Astrocyte (in vitro differentiated cells and primary cell): ENCODE measurements at regions not wholly inside any gene's neighbourhood (a gene's known extent, or its start where the extent isn't known, plus 50 kb on each side); places are given as distances from the start of the nearest gene placed in this dataset.

ENCODE experiments used
- DNase-seq: peaks from one replicate; pipeline ENCODE4 v3.0.0-alpha.2; 2010; ENCODE audit warnings: low read depth
- FAIRE-seq: peaks from 2 replicates; lab custom pipeline; 2011; peaks lifted over from hg19 to GRCh38; lab: Jason Lieb, UNC
- H2AFZ ChIP-seq: 2 replicates; pipeline ENCODE4 v1.6.0; 2012; ENCODE audit warnings: low read depth, low read length, inconsistent platforms
- H3K27ac ChIP-seq: 2 replicates; pipeline ENCODE4 v1.5.1; 2011; ENCODE audit warnings: low read depth, low read length, inconsistent platforms
- H3K27me3 ChIP-seq: 2 replicates; pipeline ENCODE4 v1.6.0; 2011; ENCODE audit warnings: low read length, inconsistent platforms; ENCODE audit not compliant: insufficient read depth
- H3K36me3 ChIP-seq: 2 replicates; pipeline ENCODE4 v1.5.1; 2011; ENCODE audit warnings: low read length, inconsistent platforms; ENCODE audit not compliant: insufficient read depth
- H3K4me1 ChIP-seq: 2 replicates; pipeline ENCODE4 v1.5.1; 2011; ENCODE audit warnings: low read length, inconsistent platforms; ENCODE audit not compliant: insufficient read depth
- H3K4me2 ChIP-seq: 2 replicates; pipeline ENCODE4 v1.6.0; 2012; ENCODE audit warnings: low read length, inconsistent platforms
- H3K4me3 ChIP-seq: 2 replicates; pipeline ENCODE4 v1.5.1; 2011; ENCODE audit warnings: low read depth, mild to moderate bottlenecking, low read length, inconsistent platforms; ENCODE audit not compliant: insufficient read depth
- H3K79me2 ChIP-seq: 2 replicates; pipeline ENCODE4 v1.6.0; 2012; ENCODE audit warnings: mild to moderate bottlenecking, low read length, inconsistent platforms; ENCODE audit not compliant: insufficient read depth
- H3K9ac ChIP-seq: 2 replicates; pipeline ENCODE4 v1.6.0; 2012; ENCODE audit warnings: mild to moderate bottlenecking, low read length, inconsistent platforms
- H3K9me3 ChIP-seq: 2 replicates; pipeline ENCODE4 v1.5.1; 2012; ENCODE audit warnings: low read depth, mild to moderate bottlenecking, low read length, inconsistent platforms; ENCODE audit not compliant: insufficient read depth
- H4K20me1 ChIP-seq: 2 replicates; pipeline ENCODE4 v1.6.0; 2012; ENCODE audit warnings: low read length, inconsistent platforms; ENCODE audit not compliant: insufficient read depth
- H3K27ac Mint-ChIP-seq: one replicate; pipeline ENCODE4 v1.8.0; 2021; ENCODE audit warnings: mild to moderate bottlenecking, mixed read lengths; ENCODE audit not compliant: unreplicated experiment
- H3K27me3 Mint-ChIP-seq: one replicate; pipeline ENCODE4 v1.8.0; 2021; ENCODE audit warnings: low read depth, mixed read lengths; ENCODE audit not compliant: unreplicated experiment
- H3K36me3 Mint-ChIP-seq: one replicate; pipeline ENCODE4 v1.8.0; 2021; ENCODE audit warnings: low read depth, mixed read lengths; ENCODE audit not compliant: unreplicated experiment
- H3K4me1 Mint-ChIP-seq: one replicate; pipeline ENCODE4 v1.8.0; 2021; ENCODE audit warnings: low read depth, mixed read lengths; ENCODE audit not compliant: unreplicated experiment
- H3K4me3 Mint-ChIP-seq: one replicate; pipeline ENCODE4 v1.8.0; 2021; ENCODE audit warnings: mild to moderate bottlenecking, moderate library complexity, mixed read lengths; ENCODE audit not compliant: unreplicated experiment
- H3K9me3 Mint-ChIP-seq: one replicate; pipeline ENCODE4 v1.8.0; 2021; ENCODE audit warnings: mild to moderate bottlenecking, mixed read lengths; ENCODE audit not compliant: unreplicated experiment
- CTCF ChIP-seq: IDR thresholded peaks from 2 replicates; pipeline ENCODE4 v1.5.1; 2011; ENCODE audit warnings: low read depth, mild to moderate bottlenecking, inconsistent platforms, low read length, moderate library complexity; ENCODE audit not compliant: insufficient read depth
- EZH2 ChIP-seq: IDR thresholded peaks from 2 replicates; pipeline ENCODE4 v1.6.1; 2012; ENCODE audit warnings: mild to moderate bottlenecking, low read length, inconsistent platforms; ENCODE audit not compliant: insufficient read depth

- H3K36me3 ChIP-seq, result no peaks in the 10 kb centered on the region
- H3K4me1 Mint-ChIP-seq, result peaks cover 23% of the 10 kb centered on the region
- no peak for DNase-seq
- H3K4me3 ChIP-seq, result no peak overlapping the region
- H3K9ac ChIP-seq, result no peak overlapping the region
- H3K9me3 ChIP-seq, result no peaks in the 10 kb centered on the region
- TF ChIP-seq CTCF (no peak), EZH2 (no peak)
- H3K79me2 ChIP-seq, result no peaks in the 10 kb centered on the region
- no peak overlapping the region for H2AFZ ChIP-seq
- H3K36me3 Mint-ChIP-seq, result no peaks in the 10 kb centered on the region
- no peak overlapping the region for H3K27ac ChIP-seq
- H3K4me3 Mint-ChIP-seq, result no peak overlapping the region
- no peaks in the 10 kb centered on the region for H3K27me3 Mint-ChIP-seq
- H3K4me1 ChIP-seq, result no peaks in the 10 kb centered on the region
- no peak overlapping the region for H3K4me2 ChIP-seq
- H3K9me3 Mint-ChIP-seq, result no peaks in the 10 kb centered on the region
- H3K27ac Mint-ChIP-seq, result peak overlapping the region; percentile 62
- H3K27me3 ChIP-seq, result no peaks in the 10 kb centered on the region
- FAIRE-seq, result no peak
- H4K20me1 ChIP-seq, result no peaks in the 10 kb centered on the region
Observed at GRCh38 chr5:158590746-158591300, 508.9 kb downstream of the EBF1 start.

- Histone ChIP-seq H4K20me1 (no peaks in the 10 kb centered on the region), H3K27ac (no peak overlapping the region), H3K4me1 (no peaks in the 10 kb centered on the region), H3K9ac (no peak overlapping the region), H3K4me3 (no peak overlapping the region), H3K79me2 (no peaks in the 10 kb centered on the region), H3K4me2 (no peak overlapping the region), H3K27me3 (no peaks in the 10 kb centered on the region), H3K9me3 (no peaks in the 10 kb centered on the region), H2AFZ (no peak overlapping the region), H3K36me3 (no peaks in the 10 kb centered on the region)
- no peaks in the 10 kb centered on the region for H3K27me3 Mint-ChIP-seq
- peaks cover 23% of the 10 kb centered on the region for H3K4me1 Mint-ChIP-seq
- TF ChIP-seq CTCF (no peak), EZH2 (no peak)
- H3K27ac Mint-ChIP-seq, result no peak overlapping the region
- H3K9me3 Mint-ChIP-seq, result peaks cover 6% of the 10 kb centered on the region
- no peak overlapping the region for H3K4me3 Mint-ChIP-seq
- peak; percentile 79 for DNase-seq
- FAIRE-seq, result no peak
- H3K36me3 Mint-ChIP-seq, result no peaks in the 10 kb centered on the region
Observed at GRCh38 chr5:158589939-158590338, 509.8 kb downstream of the EBF1 start.

GRCh38 chr5:158588617-158589016 is 511.1 kb downstream of the EBF1 start:
- no peak for FAIRE-seq
- no peak overlapping the region for H3K4me3 Mint-ChIP-seq
- H2AFZ ChIP-seq, result no peak overlapping the region

More at GRCh38 chr5:158588617-158589016, 511.1 kb downstream of the EBF1 start:
- no peaks in the 10 kb centered on the region for H3K36me3 Mint-ChIP-seq
- no peaks in the 10 kb centered on the region for H3K4me1 ChIP-seq
- H3K27ac Mint-ChIP-seq, result no peak overlapping the region
- peaks cover 23% of the 10 kb centered on the region for H3K4me1 Mint-ChIP-seq
- no peak overlapping the region for H3K4me3 ChIP-seq
- H3K36me3 ChIP-seq, result no peaks in the 10 kb centered on the region
- H3K79me2 ChIP-seq, result no peaks in the 10 kb centered on the region
- no peak for TF ChIP-seq CTCF
- no peak for TF ChIP-seq EZH2
- no peaks in the 10 kb centered on the region for H4K20me1 ChIP-seq
- peaks cover 8% of the 10 kb centered on the region for H3K9me3 Mint-ChIP-seq
- H3K4me2 ChIP-seq, result no peak overlapping the region
- no peak for DNase-seq
- no peaks in the 10 kb centered on the region for H3K27me3 Mint-ChIP-seq
- H3K9ac ChIP-seq, result no peak overlapping the region
- H3K27ac ChIP-seq, result no peak overlapping the region
- H3K27me3 ChIP-seq, result no peaks in the 10 kb centered on the region
- no peaks in the 10 kb centered on the region for H3K9me3 ChIP-seq
